Occipital lobe (tissue), 1 donor: ENCODE measurements at regions not wholly inside any gene's neighbourhood (a gene's known extent, or its start where the extent isn't known, plus 50 kb on each side); places are given as distances from the start of the nearest gene placed in this dataset.
"Not testable (repeated sequence)": the region's sequence is repeated elsewhere in the genome, so short reads cannot be mapped to it uniquely, and the experiment has no call there.

Experiments
- DNase-seq: peaks from one replicate; lab custom pipeline; 2025; lab: John Stamatoyannopoulos, UW

DNA sequence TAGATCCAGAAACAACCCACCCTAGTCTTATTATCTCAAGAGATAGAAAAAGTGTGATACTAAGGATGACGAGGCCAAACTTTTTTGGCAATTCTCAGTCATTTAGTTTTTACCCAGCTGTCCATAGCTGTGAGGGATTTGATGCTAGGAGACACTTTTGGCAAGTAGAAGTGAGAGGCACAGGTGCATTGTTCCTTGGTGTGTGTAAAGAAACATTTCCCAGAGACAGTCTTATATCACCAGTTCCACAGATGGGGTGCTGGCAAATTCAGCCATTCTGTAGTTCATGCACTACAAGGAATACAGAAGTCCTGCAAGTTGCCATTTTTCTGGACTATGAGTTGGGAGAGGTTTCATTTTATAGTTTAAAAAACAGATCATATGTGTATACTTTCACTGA lies 403.3 kb upstream of the GHITM start:
- DNase-seq, result no peak

DNA sequence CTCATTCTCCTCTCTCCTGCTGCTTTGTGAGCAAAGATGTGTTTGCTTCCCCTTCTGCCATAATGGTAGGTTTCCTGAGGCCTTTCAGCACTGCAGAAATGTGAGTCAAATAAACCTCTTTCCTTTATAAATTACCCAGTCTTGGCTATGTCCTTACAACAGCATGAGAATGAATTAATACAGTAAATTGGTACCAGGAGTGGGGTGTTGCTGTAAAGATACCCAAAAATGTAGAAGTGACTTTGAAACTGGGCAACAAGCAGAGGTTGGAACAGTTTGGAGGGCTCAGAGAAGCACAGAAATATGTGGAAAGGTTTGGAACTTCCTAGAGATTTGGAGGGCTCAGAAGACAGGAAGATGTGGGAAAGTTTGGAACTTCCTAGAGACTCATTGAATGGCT lies 388.7 kb upstream of the GHITM start:
- no peak for DNase-seq

DNA sequence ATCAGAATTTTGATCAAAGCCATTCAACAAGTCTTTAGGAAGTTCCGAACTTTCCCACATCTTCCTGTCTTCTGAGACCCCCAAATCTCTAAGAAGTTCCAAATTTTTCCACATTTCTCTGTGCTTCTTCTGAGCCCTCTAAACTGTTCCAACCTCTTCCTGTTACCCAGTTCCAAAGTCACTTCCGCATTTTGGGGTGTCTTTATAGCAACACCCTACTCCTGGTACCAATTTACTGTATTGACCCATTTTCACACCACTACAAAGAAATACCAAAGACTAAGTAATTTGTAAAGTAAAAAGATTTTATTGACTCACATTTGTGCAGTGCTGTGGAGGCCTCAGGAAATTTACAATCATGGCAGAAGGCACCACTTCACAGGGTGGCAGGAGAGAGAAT lies 385.8 kb upstream of the GHITM start:
- no peak for DNase-seq

DNA sequence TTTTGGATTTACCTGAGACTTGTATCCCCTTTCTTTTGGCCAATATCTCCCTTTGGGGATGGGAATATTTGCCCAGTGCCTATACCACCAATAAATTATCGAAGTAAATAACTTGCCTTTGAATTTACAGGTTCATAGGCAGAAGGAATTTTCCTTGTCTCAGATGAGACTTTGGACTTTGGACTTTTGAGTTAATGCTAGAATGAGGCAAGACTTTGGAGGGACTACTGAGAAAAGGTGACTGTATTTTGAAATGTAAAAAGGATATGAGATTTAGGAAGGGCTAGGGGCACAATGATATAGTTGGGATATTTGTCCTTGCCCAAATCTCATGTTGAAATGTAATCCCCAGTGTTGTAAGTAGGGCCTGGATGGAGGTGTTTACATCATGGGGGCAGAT lies 384.5 kb upstream of the GHITM start:
- no peak for DNase-seq

DNA sequence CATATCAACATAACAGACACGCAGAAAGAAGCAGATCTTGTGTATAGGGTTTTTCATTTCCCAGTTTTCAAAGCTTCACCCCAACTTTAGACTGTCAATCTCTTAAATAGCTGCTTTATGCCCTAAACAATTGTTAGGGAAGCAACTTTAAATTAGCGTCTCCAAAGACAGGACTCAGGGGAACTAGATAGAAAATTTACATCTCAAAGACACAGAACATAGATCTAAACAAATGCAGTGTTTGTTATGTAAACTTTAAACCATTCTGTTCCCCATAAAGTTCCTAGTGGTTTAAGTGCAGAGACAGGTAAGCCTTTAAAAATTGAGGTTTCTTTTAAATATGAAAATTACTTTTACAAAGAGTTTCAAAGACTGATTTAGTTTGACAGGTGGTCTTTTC lies 379.2 kb upstream of the GHITM start:
- no peak for DNase-seq

DNA sequence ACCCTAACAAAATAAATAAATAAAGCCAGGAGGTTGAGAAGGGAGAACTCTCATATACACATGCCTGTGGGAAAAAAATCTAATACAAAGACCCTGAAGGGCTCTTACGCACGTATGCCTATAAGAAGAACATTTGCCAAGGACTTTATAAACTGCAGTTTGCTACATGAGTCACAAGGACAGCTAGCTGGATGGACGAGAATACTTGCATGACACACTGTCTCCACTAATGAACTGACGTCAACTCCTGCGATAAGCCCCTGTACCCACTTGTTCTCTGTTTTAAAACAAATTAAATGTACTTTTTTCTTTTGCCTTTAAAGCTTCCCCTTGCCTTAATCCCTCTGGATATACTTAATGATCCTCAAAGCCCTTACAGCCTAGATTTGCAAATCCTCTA lies 374.6 kb upstream of the GHITM start:
- no peak for DNase-seq

DNA sequence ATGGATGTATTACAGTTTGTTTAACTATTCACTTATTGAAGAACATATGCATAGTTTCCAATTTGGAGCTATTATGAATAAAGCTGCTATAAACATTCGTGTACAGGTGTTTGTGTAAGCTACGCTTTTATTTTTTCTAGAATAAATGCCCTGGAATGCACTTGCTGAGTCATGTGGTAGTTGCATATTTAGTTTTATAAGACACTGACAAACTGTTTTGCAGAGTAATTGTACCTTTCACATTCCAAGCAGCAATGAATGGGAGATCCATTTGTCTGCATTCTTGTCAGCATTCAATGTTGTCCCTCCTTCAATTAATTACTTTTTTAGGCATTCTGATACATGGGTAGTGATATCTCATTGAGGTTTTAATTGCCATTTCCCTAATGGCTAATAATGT lies 373.6 kb upstream of the GHITM start:
- no peak for DNase-seq

DNA sequence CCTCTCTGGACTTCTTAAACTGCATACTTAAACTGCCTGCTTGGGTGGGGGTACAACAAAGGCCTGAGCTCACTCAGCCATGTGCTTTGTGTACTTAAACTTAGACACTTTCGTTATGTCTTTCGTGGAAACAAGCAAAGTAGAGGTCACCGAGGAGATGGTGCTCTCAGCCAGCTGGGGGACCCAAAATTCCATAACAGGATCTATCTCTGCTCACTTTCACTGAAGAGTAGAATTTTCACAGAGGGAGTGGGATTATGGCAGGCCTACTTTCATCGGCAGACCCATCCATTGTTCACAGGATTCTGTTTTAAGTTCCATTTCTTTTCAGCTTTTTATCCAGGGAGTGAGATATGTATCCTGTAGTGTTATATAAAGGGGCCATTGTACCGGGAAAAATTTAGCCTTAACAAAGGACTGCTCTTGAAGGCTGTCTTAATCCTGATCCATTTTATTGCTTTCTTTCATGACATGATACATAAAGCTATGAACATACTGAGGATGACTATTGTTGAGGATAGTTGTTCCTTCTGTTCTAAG lies 370.0 kb upstream of the GHITM start:
- no peak for DNase-seq

DNA sequence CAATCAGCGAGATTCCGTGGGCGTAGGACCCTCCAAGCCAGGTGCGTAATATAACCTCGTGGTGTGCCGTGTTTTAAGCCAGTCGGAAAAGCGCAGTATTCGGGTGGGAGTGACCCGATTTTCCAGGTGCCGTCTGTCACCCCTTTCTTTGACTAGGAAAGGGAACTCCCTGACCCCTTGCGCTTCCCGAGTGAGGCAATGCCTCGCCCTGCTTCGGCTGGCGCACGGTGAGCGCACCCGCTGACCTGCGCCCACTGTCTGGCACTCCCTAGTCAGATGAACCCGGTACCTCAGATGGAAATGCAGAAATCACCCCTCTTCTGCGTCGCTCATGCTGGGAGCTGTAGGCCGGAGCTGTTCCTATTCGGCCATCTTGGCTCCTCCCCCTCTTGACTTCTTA lies 352.6 kb upstream of the GHITM start:
- DNase-seq, result not testable (repeated sequence)

DNA sequence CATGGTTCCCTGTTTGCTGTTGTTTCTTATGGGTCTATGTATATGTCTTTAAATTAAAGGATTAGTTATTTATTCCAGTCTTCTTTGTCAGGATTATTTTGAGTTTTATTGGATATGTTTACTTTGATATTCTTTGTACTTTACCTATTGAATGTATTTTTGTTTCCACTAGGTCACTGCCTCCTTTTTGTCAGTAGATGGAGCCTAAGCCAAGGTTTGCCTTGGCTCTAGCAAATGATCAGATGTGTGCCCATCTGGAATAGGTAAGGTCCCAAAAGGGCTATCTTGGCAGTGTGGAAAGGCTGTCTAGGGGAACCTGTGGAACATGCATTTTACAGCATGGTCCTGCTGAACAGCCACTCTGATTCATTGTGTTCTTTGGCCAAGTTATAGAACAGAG lies 337.3 kb upstream of the GHITM start:
- DNase-seq, result no peak

DNA sequence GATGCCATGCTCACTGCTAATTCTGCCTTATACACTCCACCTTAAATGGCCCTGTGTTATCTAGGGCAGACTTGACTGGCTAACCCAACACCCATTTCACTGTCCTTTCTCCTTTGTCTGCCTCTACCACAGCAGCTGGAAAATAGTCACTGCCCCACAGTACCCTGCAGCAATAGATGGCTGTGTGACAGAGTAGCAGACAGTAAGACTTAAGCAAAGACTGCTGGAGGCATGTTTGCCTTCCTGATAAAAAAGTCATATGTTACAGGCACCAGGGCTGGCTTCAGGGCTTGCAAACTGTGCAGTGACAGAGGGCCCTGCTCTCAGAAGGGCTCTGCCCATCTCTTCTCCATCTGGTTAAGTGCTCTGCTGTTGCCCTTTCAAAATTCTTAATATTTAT lies 332.6 kb upstream of the GHITM start:
- no peak for DNase-seq

DNA sequence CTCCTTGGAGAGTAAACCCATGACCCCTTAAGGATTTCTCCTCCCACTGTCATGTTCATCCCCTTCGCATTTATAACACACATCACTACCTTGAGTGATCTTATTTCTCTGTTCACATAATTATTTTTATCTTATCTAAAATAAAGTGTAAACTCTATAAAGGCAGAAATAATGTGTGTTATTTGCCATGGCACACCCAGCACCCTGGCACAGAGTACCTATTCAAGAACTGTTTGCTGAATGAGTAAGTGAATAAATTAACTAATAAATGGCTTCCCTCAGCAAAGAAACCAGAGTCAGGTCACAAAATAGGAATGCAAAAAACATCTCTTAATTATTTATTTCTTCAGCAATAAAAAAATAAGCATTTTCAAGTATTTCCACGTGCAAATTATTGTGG lies 330.3 kb upstream of the GHITM start:
- DNase-seq, result no peak

DNA sequence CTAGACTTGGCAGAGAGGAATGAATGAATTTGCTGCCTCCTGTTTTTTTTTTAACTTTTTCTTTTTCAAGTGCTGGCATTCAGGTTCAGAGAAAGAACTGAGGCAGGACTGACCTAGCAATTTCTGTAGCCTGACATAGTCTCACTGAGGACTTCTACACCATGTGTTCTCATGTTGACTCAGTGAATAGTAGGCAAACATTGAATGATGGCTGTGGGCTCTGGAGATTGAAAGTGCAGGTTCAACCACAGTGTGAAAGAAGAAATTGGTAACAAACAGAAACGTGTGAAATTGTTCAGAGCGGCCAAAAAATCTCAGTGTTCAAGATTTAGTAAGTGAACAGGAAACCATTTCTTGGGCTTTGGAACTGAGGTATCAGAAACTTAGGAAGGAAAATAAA lies 322.4 kb upstream of the GHITM start:
- no peak for DNase-seq

DNA sequence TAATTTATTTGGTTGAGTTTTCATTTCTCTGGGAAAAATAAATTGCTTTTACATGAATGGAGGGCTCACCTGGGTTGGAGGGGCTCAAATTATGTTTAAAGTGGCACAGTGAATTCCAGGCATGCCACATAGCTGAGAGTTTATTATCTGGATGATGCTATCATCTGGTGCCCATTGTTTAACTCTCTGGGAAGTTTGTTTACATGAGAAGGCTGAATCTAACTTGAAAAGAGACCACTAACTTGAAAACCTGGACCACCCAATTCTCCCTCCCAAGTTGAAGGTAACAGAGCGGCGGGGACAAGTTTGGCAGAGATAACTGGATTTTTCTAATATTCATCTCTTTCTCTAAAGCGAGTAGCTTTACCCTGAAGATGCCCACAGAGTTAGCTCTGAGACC lies 321.5 kb upstream of the GHITM start:
- DNase-seq, result no peak

DNA sequence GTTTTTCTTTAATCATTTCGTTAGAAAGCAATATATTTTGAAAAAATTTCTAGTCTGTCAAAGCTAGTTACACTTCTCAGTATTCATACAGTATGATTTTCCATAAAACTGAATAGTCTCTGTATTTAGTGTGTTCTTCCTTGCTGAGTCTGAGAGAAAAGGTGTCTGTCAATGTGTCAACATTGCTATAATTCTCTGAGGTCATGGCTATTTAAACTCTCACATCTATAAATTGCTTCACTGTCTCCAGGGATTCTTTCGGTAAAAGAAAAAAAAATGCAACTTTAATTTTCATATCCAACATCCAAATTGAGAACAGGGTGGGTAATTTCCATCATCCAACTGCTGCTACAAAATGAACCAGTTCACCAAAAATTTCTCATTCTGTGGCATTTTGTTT lies 319.7 kb upstream of the GHITM start:
- DNase-seq, result no peak

DNA sequence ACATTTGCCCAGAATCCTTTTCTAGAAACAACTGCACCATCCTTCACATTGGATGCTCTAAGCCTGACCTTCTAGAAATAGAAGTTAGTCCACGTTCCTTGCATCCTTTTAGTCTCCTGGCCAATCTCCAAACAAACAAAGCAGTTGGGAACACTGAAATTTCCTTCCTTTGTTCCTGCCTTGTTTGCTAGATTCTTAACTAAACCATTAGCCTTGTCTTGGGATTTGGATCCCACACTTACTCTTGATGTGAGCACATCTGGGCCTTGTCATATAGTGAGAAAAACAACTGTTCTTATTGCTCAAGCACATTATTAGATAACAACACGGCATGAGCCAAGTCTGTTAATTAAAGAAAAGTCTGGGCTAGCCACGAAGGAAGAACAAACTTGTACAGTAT lies 319.3 kb upstream of the GHITM start:
- DNase-seq, result no peak

DNA sequence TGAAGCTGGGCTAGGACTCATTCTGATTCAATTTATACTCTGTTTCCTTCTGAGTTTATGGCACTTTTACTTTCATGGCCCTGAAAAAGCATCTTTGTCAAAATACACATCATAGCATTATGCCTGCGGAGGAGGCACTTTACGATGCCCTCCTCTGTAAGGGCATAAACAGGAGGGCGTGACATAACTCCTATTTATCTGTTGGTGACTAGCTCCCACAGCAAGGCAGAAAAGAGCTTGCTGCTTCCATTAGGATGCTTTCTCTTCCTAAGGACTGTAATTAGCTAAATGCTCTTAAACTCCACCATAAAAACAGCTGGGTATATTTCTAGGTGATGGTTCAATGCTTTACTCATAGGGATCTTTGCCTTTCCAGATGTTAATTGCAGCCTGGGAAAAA lies 315.2 kb upstream of the GHITM start:
- no peak for DNase-seq

DNA sequence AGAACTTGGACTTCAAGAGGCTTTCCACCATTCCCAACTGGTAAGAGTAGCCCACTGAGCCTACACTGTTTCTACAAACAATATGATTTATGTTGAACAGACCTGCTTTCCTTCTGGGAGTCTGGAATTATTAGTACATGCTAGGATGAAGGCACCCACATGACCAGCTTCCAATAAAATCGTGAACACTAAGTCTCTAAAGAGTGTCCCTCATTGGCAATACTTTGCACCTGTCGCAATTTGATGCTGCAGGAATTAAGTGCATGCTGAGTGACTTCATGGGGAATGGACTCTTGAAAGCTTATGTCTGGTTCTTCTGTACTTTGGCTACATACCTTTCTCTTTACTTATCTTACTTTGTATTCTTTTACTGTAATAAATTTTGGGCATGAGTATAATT lies 305.2 kb upstream of the GHITM start:
- no peak for DNase-seq

DNA sequence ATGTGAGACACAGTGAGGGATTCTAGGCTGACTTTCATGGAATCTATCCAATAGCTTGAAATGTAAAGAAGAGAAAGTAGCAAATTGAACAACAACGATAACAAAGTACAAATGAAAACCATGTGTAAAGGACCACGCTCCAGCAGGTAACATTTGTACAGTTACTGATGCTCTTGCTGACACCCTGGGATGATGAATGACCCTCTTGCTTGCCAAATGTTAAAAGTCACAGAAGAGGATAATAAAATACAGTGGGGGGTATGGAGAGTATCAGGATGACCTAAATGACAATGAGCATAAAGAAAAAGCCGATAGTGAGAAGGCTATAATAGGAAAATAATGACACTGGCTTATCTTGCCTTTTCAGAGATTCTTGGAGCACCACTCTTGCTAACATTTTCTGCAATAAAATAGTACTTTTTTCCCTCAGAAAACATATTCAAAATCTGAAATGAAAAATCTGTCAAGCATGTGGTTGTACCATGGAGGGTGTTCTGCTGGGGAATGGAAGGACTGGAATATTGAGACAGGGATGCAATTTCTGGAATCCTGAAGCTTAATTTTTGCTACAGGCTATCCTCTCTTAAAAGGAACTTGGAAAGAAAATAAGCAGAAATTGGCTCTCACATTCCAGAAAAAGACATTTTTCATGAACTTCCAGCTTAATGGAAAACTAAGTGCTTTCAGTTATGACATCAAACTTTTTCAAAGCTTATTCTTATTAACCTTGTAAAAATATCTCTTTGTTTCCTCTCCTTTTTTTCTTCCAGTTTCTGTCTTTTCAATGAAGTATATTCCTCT lies 303.2 kb upstream of the GHITM start:
- no peak for DNase-seq

DNA sequence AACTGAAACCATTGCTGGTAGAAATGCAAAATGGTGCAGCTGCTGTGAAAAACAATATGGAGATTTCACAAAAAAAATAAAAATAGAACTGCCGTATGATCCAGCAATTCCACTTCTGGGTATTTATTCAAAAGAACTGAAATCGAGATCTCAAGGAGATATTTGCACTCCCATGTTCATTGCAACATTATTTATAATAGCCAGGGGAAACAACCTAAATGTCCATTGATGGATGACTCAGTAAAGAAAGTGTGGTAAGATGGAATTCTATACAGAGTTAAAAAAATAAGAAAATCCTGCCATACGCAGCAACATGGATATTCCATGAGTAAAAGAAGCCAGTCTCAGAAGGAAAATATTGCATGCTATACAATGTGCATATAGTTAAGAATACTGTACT lies 290.6 kb upstream of the GHITM start:
- DNase-seq, result no peak

DNA sequence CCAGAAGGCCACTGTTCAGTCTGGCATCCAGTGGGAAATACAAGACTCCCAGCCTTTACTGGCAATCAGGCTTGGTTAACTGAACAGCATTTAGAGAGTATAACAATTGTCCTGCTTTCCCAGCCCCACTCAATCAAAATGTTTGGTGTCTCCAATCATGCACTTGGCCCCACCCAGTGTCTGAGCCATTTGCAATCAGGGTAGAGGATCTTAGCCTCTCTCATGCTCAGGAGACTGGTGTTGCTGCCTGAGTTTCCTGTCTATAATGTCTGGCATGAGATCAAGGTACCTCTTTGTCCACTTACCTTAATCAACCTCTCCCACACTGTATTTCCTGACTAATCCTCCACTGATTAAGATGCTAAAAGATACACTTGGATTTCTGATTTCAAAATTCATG lies 290.2 kb upstream of the GHITM start:
- DNase-seq, result no peak

DNA sequence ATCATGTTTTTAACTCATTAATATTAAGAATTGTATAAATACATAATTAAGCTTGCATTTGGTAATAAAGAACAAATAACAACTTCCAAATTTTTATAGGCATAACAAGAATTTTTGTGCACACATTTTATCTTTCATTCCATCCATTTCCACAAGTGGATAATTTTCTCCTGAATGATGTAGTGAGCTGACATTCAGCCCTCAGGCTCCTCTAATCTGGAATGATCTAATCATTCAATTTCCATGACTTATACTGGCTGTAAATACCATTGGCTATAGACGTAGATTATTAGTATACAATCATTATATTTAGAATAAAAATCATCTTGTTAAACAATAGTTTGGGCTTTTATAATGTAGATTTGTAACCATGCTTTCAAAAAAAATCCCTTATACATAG lies 287.2 kb upstream of the GHITM start:
- DNase-seq, result no peak

DNA sequence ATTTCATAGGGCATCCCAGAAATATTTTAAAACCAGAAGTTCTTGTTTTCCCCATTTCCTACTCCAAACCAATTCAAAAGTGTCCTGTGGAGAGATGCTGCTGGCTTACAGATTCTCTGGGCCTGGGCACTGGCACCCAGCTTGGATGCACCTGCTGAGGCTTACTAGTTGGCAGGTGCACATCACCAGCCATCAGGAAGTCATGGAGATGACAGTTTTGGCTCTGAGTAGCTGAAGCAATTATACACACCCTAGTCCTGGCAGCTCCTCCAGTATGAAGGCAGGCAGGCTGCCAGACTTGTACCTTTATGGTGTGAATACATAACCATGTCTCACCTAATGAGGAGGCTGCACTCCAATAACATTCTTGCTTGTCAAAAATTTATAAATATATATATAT lies 276.6 kb upstream of the GHITM start:
- DNase-seq, result no peak
